Activated CD4-positive, alpha-beta T cell treated with anti-CD3 and anti-CD28 coated beads, Interleukin-2, amount 50 U/mL, for 1 hour (primary cell): ENCODE measurements at regions not wholly inside any gene's neighbourhood (a gene's known extent, or its start where the extent isn't known, plus 50 kb on each side); places are given as distances from the start of the nearest gene placed in this dataset.

Experiments
- DNase-seq: peaks from one replicate; pipeline ENCODE4 v3.0.0-alpha.2; 2020

DNA sequence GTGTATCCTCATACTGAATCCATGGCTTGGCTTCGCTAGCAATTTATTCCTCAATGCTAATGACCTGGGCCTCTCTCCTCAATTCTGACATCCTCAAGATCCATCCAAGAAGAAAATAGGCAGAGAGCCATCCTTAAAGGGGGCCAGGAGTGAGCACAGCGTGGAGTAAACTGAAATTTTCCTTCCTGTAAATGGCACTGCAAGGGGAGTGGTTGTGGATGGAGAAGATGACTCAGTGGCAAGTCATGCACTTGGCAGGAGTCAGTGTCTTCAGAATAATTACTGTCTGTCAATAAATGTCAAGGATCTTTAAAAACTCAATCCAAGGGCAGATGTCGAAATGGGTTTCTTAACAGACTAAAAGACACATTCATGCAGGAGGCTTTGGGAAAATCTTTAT lies 88.0 kb upstream of the TMEM132C start:
- DNase-seq: no peak

GRCh38 chr12:128180166-128180565 lies 86.8 kb upstream of the TMEM132C start:
- DNase-seq: no peak

DNA sequence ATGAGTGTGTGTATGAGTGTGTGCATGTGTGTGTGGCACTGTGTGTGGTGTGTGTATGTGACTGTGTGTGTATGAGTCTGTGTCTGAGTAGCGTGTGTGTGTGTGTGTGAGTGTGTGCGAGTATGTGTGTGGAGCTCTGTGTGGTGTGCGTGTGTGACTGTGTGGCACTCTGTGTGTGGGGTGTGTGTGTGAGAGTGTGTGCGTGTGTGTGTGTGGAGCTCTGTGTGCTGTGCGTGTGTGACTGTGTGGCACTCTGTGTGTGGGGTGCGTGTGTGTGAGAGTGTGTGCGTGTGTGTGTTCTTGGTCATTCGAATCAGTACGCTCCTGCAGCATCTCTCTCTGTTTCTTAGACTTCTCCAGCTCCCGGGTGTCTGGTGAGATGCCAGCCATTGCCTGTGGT lies 76.9 kb upstream of the TMEM132C start:
- DNase-seq: no peak

- DNase-seq: no peak
Measured at GRCh38 chr12:128190614-128191013, 76.4 kb upstream of the TMEM132C start.

GRCh38 chr12:128191380-128191779 lies 75.6 kb upstream of the TMEM132C start:
- DNase-seq: no peak

DNA sequence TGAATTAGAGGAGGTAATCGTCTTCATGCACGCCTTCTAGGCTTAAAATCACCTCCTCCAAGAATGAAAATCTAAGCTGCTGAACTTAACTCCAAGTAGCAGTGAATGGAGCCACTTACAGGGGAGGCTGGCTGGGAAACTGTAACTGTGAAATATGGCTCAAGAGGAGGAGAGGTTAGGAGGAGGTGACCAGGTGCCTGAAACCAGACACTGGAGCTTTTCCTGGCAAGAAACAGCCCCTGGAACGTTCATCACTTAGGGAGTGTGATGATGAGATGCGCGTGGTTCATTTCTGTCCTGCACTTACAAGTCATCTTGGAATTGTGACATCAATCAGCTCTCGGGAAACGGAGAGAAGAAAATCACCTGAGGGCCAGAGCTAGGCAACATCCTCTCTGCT lies 62.3 kb upstream of the TMEM132C start:
- no peak for DNase-seq

DNA sequence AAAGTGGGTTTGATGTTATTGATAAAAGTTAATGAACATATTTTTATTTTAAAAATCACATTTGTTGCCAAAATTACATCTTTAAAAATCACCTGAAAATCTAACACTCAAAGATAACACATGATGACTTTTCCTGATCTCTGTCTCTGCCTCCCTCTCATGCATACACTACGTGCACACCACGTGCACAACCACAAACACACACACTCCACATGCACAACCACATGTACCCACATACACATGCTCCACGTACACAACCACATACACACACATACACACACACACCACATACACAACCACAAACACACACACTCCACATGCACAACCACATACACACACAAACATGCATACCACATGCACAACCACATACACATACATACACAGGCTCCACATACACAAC lies 61.8 kb upstream of the TMEM132C start:
- no peak for DNase-seq

DNA sequence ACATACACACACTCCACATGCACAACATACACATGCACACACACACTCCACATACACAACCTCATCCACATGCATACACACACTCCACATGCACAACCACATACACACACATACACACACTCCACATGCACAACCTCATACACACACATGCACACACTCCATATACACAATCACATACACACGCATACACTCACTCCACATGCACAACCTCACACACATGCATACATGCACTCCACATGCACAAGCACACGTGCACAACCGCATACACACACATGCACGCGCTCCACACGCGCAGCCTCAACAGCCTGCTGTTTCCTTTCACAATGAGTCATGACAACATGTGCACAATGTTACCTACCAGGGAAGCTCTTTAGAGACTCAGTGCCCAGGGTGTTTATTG lies 61.2 kb upstream of the TMEM132C start:
- DNase-seq: no peak
